ENCODE measurements at regions not wholly inside any gene's neighbourhood (a gene's known extent, or its start where the extent isn't known, plus 50 kb on each side); places are given as distances from the start of the nearest gene placed in this dataset.
"Not testable (repeated sequence)": the region's sequence is repeated elsewhere in the genome, so short reads cannot be mapped to it uniquely, and the experiment has no call there.

GRCh38 chr13:89496478-89496877 lies 1825.3 kb downstream of the SLITRK5 start:
- DNase-seq (ENCODE audit: low read depth in 4 of 4, low spot score in 3 of 4) = no peak

- no peak for DNase-seq (ENCODE audit: low read depth in 4 of 4, low spot score in 3 of 4)
These were observed 1826.5 kb downstream of the SLITRK5 start for GRCh38 chr13:89497658-89498057.

GRCh38 chr13:89502286-89502685 lies 1831.1 kb downstream of the SLITRK5 start:
- DNase-seq (ENCODE audit: low read depth in 4 of 4, low spot score in 3 of 4) = no peak

- DNase-seq (ENCODE audit: low read depth in 4 of 4, low spot score in 3 of 4) = peak in 1 of 4 donors; percentile 7
These were observed 1832.8 kb upstream of the MIR17HG start for GRCh38 chr13:89514534-89515312.

- DNase-seq (ENCODE audit: low read depth in 4 of 4, low spot score in 3 of 4) = no peak
These were observed 1831.5 kb upstream of the MIR17HG start for GRCh38 chr13:89515948-89516347.

GRCh38 chr13:89518289-89519077 lies 1829.0 kb upstream of the MIR17HG start:
- peak in 2 of 4 donors; percentile 10 to 17 for DNase-seq (ENCODE audit: low read depth in 4 of 4, low spot score in 3 of 4)

GRCh38 chr13:89520468-89520867 lies 1827.0 kb upstream of the MIR17HG start:
- no peak for DNase-seq (ENCODE audit: low read depth in 4 of 4, low spot score in 3 of 4)

- not testable (repeated sequence) for DNase-seq (ENCODE audit: low read depth in 4 of 4, low spot score in 3 of 4)
These were observed 1825.8 kb upstream of the MIR17HG start for GRCh38 chr13:89521672-89522071.

- DNase-seq (ENCODE audit: low read depth in 4 of 4, low spot score in 3 of 4) = no peak
These were observed 1806.1 kb upstream of the MIR17HG start for GRCh38 chr13:89541091-89542030.

GRCh38 chr13:89550938-89551337 lies 1796.5 kb upstream of the MIR17HG start:
- no peak for DNase-seq (ENCODE audit: low read depth in 4 of 4, low spot score in 3 of 4)

GRCh38 chr13:89554801-89555200 lies 1792.7 kb upstream of the MIR17HG start:
- DNase-seq (ENCODE audit: low read depth in 4 of 4, low spot score in 3 of 4) = no peak

- no peak for DNase-seq (ENCODE audit: low read depth in 4 of 4, low spot score in 3 of 4)
These were observed 1781.9 kb upstream of the MIR17HG start for GRCh38 chr13:89565476-89566100.

- no peak for DNase-seq (ENCODE audit: low read depth in 4 of 4, low spot score in 3 of 4)
These were observed 1780.5 kb upstream of the MIR17HG start for GRCh38 chr13:89567025-89567424.

GRCh38 chr13:89568276-89568675 lies 1779.2 kb upstream of the MIR17HG start:
- DNase-seq (ENCODE audit: low read depth in 4 of 4, low spot score in 3 of 4) = no peak

GRCh38 chr13:89568746-89569145 lies 1778.7 kb upstream of the MIR17HG start:
- DNase-seq (ENCODE audit: low read depth in 4 of 4, low spot score in 3 of 4) = no peak

GRCh38 chr13:89571676-89572075 lies 1775.8 kb upstream of the MIR17HG start:
- DNase-seq (ENCODE audit: low read depth in 4 of 4, low spot score in 3 of 4) = no peak

- DNase-seq (ENCODE audit: low read depth in 4 of 4, low spot score in 3 of 4) = no peak
These were observed 1773.4 kb upstream of the MIR17HG start for GRCh38 chr13:89574077-89574476.

GRCh38 chr13:89577301-89577700 lies 1770.2 kb upstream of the MIR17HG start:
- no peak for DNase-seq (ENCODE audit: low read depth in 4 of 4, low spot score in 3 of 4)

GRCh38 chr13:89584058-89584620 lies 1763.3 kb upstream of the MIR17HG start:
- no peak for DNase-seq (ENCODE audit: low read depth in 4 of 4, low spot score in 3 of 4)

GRCh38 chr13:89602655-89603054 lies 1744.8 kb upstream of the MIR17HG start:
- no peak for DNase-seq (ENCODE audit: low read depth in 4 of 4, low spot score in 3 of 4)
